NCI-H187 (cell line): ENCODE measurements at regions not wholly inside any gene's neighbourhood (a gene's known extent, or its start where the extent isn't known, plus 50 kb on each side); places are given as distances from the start of the nearest gene placed in this dataset.
"Not testable (repeated sequence)": the region's sequence is repeated elsewhere in the genome, so short reads cannot be mapped to it uniquely, and the experiment has no call there.

Source experiments
- DNase-seq, 2 experiments: peaks; one replicate each; lab custom pipeline; 2025; lab: John Stamatoyannopoulos, UW

DNA sequence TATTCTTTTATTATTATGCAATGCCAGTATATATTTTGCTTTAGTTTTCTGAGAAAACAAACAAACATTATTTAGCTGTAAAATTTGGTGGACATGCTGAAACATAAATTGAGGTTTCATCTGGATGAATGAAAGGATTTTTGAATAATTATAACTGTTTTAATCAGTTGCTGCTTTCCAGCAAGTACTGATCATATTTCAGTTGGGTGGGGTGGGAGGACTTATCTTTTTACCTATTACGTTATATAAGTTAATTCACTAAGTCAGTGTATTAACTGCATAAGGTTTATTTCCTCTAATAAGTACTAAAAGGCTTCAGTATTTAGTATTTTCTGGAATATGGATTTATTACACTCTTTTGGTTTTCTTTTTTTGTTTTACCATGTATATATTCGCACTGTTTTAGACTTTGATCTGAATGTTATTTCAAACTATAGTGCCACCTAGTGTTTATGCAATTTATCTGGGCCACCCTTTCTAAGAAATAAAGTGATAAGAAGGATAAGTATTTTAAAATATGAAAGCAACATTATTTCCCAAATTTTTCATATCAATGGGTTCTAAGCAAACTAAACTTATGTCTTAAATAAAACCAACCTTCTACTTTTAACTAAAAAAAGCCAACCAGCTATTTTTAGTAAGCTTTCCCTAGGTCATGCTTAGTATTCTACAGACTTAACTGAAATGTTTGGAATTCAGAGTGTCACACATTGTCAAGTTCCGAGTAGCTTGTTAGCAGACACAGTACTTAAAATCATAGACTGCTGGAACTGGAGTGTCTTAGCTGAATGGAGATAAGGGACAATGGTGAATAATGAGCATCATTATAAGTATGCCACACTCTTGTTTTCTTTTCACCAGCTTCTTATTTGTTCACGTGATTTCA lies 105.4 kb upstream of the MCHR2 start:
- DNase-seq, result no peak

- DNase-seq, result no peak
These were observed 102.9 kb upstream of the MCHR2 start for GRCh38 chr6:100096936-100097335.

- no peak for DNase-seq
These were observed 102.3 kb upstream of the MCHR2 start for GRCh38 chr6:100096341-100096740.

GRCh38 chr6:100093405-100093804 lies 99.4 kb upstream of the MCHR2 start:
- no peak for DNase-seq

GRCh38 chr6:100088009-100088408 lies 94.0 kb upstream of the MCHR2 start:
- no peak for DNase-seq

- no peak for DNase-seq
These were observed 91.0 kb upstream of the MCHR2 start for GRCh38 chr6:100084991-100085364.

- DNase-seq, result no peak
These were observed 90.4 kb upstream of the MCHR2 start for GRCh38 chr6:100084316-100084990.

GRCh38 chr6:100078509-100078908 lies 84.5 kb upstream of the MCHR2 start:
- no peak for DNase-seq

GRCh38 chr6:100065348-100065747 lies 71.3 kb upstream of the MCHR2 start:
- DNase-seq, result no peak

DNA sequence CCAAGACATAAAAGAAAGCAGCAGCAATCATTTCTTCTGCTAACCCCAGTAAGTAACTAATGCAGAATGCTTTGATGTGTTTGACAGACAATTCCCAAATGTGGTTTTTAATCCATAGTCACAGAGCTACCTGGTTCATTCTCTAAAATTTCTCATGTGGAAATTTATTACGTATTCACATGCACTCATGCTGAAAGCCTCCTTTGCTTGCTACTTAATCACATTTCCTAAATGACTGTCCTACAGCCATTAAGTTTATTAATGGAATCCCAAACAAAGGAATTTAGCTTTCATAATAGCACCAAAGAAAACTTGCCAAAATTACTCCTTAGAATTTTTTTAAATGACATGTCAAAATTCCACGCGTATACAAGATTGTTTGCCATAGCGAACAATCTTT lies 68.6 kb upstream of the MCHR2 start:
- no peak for DNase-seq

DNA sequence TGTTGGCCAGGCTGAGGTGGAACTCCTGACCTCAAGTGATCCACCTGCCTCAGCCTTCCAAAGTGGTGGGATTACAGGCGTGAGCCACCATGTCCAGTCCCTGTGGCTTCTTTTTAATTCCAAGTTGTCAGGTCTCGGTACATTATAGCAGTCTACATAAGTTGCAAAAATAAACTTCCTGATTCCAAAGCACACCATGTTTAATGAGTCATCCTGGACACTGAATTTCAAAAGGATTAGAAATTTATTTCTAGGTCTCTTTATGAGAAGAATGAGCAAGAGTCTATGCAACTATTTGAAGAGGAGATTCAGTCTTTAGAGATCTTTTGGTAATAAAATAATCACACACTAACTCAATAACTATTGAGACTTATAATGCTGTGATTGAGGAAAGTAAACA lies 63.9 kb upstream of the MCHR2 start:
- no peak for DNase-seq

GRCh38 chr6:100050550-100050949 lies 56.5 kb upstream of the MCHR2 start:
- no peak for DNase-seq

- not testable (repeated sequence) for DNase-seq
These were observed 49.9 kb upstream of the MCHR2 start for GRCh38 chr6:100043961-100044360.
